ENCODE measurements at regions not wholly inside any gene's neighbourhood (a gene's known extent, or its start where the extent isn't known, plus 50 kb on each side); places are given as distances from the start of the nearest gene placed in this dataset.

DNA sequence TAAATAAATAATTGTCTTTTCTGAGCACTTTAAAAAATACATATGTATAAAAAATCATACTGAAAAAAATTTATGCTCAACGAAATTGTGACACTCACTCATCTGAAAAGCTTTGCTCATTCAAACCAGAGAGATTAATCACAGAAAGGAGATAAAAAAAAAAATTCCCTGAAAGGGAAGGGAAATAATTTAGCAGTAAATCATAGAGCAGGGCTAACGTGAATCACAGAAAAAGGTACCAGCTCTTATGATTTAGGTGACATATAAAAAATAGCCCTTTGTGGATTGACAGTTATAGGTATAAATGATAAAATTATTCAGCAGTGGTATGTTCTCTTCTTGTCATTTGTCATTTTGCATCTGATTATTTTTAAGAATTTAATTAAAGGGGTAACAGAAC is 552.7 kb upstream of the TENM3 start:
- Histone ChIP-seq H3K4me1 (ENCODE audit: insufficient read depth, low read length) (peaks cover 33% of the 10 kb centered on the region), H3K27ac (ENCODE audit: low read depth, low read length) (no peak overlapping the region), H3K27me3 (ENCODE audit: insufficient read depth, low read length) (no peaks in the 10 kb centered on the region), H4K20me1 (ENCODE audit: insufficient read depth, low read length) (no peaks in the 10 kb centered on the region), H2AFZ (ENCODE audit: low read length) (no peak overlapping the region), H3K4me3 (ENCODE audit: insufficient read depth, low read length) (no peak overlapping the region), H3K79me2 (ENCODE audit: insufficient read depth, low read length) (no peaks in the 10 kb centered on the region), H3K36me3 (ENCODE audit: insufficient read depth, low read length) (no peaks in the 10 kb centered on the region), H3K4me2 (ENCODE audit: insufficient read depth, low read length) (no peak overlapping the region), H3K9me3 (ENCODE audit: low read depth, low read length) (no peaks in the 10 kb centered on the region)
- DNase-seq (ENCODE audit: insufficient read length, low spot score, missing footprints): no peak
- no peak for TF ChIP-seq CTCF (IDR thresholded peaks at IDR 0.05; ENCODE audit: extremely low read depth, low read depth, low read length)

DNA sequence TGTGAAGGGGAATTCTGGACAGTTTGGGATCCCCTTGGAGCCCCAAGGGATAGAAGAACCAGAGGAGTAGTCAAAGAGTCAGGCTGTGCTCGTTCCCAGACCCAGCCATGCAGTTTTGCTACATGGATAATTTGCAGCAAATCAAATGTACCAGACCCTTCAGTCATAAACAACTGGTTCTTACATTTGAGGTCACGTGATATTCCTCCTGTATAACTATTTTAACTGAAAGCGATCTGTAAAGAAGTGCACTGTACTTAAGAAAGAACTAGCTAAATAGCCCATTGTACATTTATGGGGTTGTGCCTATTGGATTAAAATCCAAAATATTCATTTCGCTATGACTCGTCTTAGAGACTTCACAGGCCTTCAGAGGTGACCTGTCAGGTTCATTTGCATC is 550.2 kb upstream of the TENM3 start:
- Histone ChIP-seq H2AFZ (ENCODE audit: low read length) (no peak overlapping the region), H4K20me1 (ENCODE audit: insufficient read depth, low read length) (no peaks in the 10 kb centered on the region), H3K27ac (ENCODE audit: low read depth, low read length) (no peak overlapping the region), H3K36me3 (ENCODE audit: insufficient read depth, low read length) (no peaks in the 10 kb centered on the region), H3K4me2 (ENCODE audit: insufficient read depth, low read length) (no peak overlapping the region), H3K9me3 (ENCODE audit: low read depth, low read length) (no peaks in the 10 kb centered on the region), H3K27me3 (ENCODE audit: insufficient read depth, low read length) (no peaks in the 10 kb centered on the region), H3K4me3 (ENCODE audit: insufficient read depth, low read length) (no peak overlapping the region), H3K79me2 (ENCODE audit: insufficient read depth, low read length) (no peaks in the 10 kb centered on the region), H3K4me1 (ENCODE audit: insufficient read depth, low read length) (peaks cover 13% of the 10 kb centered on the region)
- no peak for DNase-seq (ENCODE audit: insufficient read length, low spot score, missing footprints)
- TF ChIP-seq CTCF (IDR thresholded peaks at IDR 0.05; ENCODE audit: extremely low read depth, low read depth, low read length): no peak

DNA sequence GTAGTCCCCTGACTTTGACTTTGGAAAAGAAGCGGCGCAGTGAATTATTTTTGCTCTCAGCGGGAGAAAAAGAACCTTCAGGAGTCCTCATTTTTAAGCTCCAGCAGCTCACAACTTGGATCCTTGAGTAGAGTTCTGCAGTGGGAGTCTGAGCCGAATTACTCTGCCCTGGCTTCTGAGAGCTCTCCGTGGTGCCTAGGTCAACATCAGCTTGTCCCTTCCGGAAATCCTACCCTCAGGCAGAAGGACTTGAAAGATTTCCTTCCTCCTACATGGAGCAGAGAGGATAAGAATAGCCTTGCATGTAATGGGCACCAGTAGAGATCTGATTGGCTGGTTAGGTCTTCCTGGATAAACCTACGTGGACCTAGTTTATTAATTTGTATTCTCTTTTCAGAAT is 549.7 kb upstream of the TENM3 start:
- Histone ChIP-seq H3K36me3 (ENCODE audit: insufficient read depth, low read length) (no peaks in the 10 kb centered on the region), H3K9me3 (ENCODE audit: low read depth, low read length) (no peaks in the 10 kb centered on the region), H3K79me2 (ENCODE audit: insufficient read depth, low read length) (no peaks in the 10 kb centered on the region), H4K20me1 (ENCODE audit: insufficient read depth, low read length) (no peaks in the 10 kb centered on the region), H3K27ac (ENCODE audit: low read depth, low read length) (no peak overlapping the region), H2AFZ (ENCODE audit: low read length) (no peak overlapping the region), H3K4me3 (ENCODE audit: insufficient read depth, low read length) (no peak overlapping the region), H3K4me1 (ENCODE audit: insufficient read depth, low read length) (peaks cover 12% of the 10 kb centered on the region), H3K27me3 (ENCODE audit: insufficient read depth, low read length) (no peaks in the 10 kb centered on the region), H3K4me2 (ENCODE audit: insufficient read depth, low read length) (no peak overlapping the region)
- TF ChIP-seq CTCF (IDR thresholded peaks at IDR 0.05; ENCODE audit: extremely low read depth, low read depth, low read length): no peak
- DNase-seq (ENCODE audit: insufficient read length, low spot score, missing footprints): no peak

DNA sequence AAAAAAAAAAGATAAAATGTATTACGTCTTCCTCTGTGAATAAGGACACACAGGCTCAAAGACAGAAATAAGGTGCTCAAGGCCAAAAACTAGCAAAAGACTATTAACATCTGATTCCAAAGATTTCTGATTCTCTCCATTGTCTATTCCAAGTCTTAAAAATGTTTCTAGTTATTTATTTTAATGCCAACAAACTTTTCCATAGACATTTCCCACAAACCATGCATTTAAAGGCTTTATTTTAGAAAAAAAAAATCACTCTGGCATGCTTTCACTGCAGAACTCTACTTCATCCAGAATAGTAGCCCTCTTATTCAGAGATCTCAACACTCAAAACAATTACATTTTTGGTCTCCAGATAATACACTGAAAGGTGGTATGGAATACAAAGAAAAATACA is 545.0 kb upstream of the TENM3 start:
- Histone ChIP-seq H3K4me1 (ENCODE audit: insufficient read depth, low read length) (no peaks in the 10 kb centered on the region), H3K4me3 (ENCODE audit: insufficient read depth, low read length) (no peak overlapping the region), H3K9me3 (ENCODE audit: low read depth, low read length) (no peaks in the 10 kb centered on the region), H3K27ac (ENCODE audit: low read depth, low read length) (no peak overlapping the region), H4K20me1 (ENCODE audit: insufficient read depth, low read length) (no peaks in the 10 kb centered on the region), H3K4me2 (ENCODE audit: insufficient read depth, low read length) (no peak overlapping the region), H3K27me3 (ENCODE audit: insufficient read depth, low read length) (no peaks in the 10 kb centered on the region), H3K79me2 (ENCODE audit: insufficient read depth, low read length) (no peaks in the 10 kb centered on the region), H2AFZ (ENCODE audit: low read length) (no peak overlapping the region), H3K36me3 (ENCODE audit: insufficient read depth, low read length) (no peaks in the 10 kb centered on the region)
- TF ChIP-seq CTCF (IDR thresholded peaks at IDR 0.05; ENCODE audit: extremely low read depth, low read depth, low read length): no peak
- no peak for DNase-seq (ENCODE audit: insufficient read length, low spot score, missing footprints)
